Islet of Langerhans (tissue), 1 donor: ENCODE measurements at regions not wholly inside any gene's neighbourhood (a gene's known extent, or its start where the extent isn't known, plus 50 kb on each side); places are given as distances from the start of the nearest gene placed in this dataset.

Experiments
- FAIRE-seq: peaks from one replicate; lab custom pipeline; 2011; peaks lifted over from hg19 to GRCh38; lab: Jason Lieb, UNC

GRCh38 chr13:64057372-64058020 lies 2641.8 kb upstream of the PCDH20 start:
- no peak for FAIRE-seq

- no peak for FAIRE-seq
Measured at GRCh38 chr13:64054321-64054720, 2638.7 kb upstream of the PCDH20 start.

GRCh38 chr13:64052521-64052920 lies 2636.9 kb upstream of the PCDH20 start:
- no peak for FAIRE-seq

GRCh38 chr13:64051278-64051677 lies 2635.6 kb upstream of the PCDH20 start:
- FAIRE-seq: no peak

- FAIRE-seq: no peak
Measured at GRCh38 chr13:64041296-64041695, 2625.6 kb upstream of the PCDH20 start.

GRCh38 chr13:64033921-64034320 lies 2618.3 kb upstream of the PCDH20 start:
- no peak for FAIRE-seq

GRCh38 chr13:64029343-64030093 lies 2613.9 kb upstream of the PCDH20 start:
- no peak for FAIRE-seq

GRCh38 chr13:64028551-64028950 lies 2612.9 kb upstream of the PCDH20 start:
- FAIRE-seq: no peak

GRCh38 chr13:64020126-64020525 lies 2604.5 kb upstream of the PCDH20 start:
- FAIRE-seq: no peak

- no peak for FAIRE-seq
Measured at GRCh38 chr13:64007339-64007738, 2591.7 kb upstream of the PCDH20 start.

- FAIRE-seq: no peak
Measured at GRCh38 chr13:64000321-64000720, 2584.7 kb upstream of the PCDH20 start.

- FAIRE-seq: no peak
Measured at GRCh38 chr13:63999614-64000305, 2584.1 kb upstream of the PCDH20 start.

- no peak for FAIRE-seq
Measured at GRCh38 chr13:63983366-63983765, 2567.7 kb upstream of the PCDH20 start.

GRCh38 chr13:63979951-63980350 lies 2564.3 kb upstream of the PCDH20 start:
- no peak for FAIRE-seq

- no peak for FAIRE-seq
Measured at GRCh38 chr13:63972328-63972727, 2556.7 kb upstream of the PCDH20 start.

GRCh38 chr13:63954683-63955082 lies 2539.0 kb upstream of the PCDH20 start:
- FAIRE-seq: no peak

GRCh38 chr13:63948045-63948444 lies 2532.4 kb upstream of the PCDH20 start:
- FAIRE-seq: no peak

GRCh38 chr13:63944911-63945310 lies 2529.3 kb upstream of the PCDH20 start:
- FAIRE-seq: no peak

- no peak for FAIRE-seq
Measured at GRCh38 chr13:63942372-63942771, 2526.7 kb upstream of the PCDH20 start.

GRCh38 chr13:63938851-63939250 lies 2523.2 kb upstream of the PCDH20 start:
- FAIRE-seq: no peak

- no peak for FAIRE-seq
Measured at GRCh38 chr13:63910511-63910910, 2494.9 kb upstream of the PCDH20 start.

- FAIRE-seq: no peak
Measured at GRCh38 chr13:63909726-63910375, 2494.2 kb upstream of the PCDH20 start.

- no peak for FAIRE-seq
Measured at GRCh38 chr13:63902141-63902540, 2486.5 kb upstream of the PCDH20 start.
